ENCODE measurements at regions not wholly inside any gene's neighbourhood (a gene's known extent, or its start where the extent isn't known, plus 50 kb on each side); places are given as distances from the start of the nearest gene placed in this dataset.
"Not testable (repeated sequence)": the region's sequence is repeated elsewhere in the genome, so short reads cannot be mapped to it uniquely, and the experiment has no call there.

GRCh38 chr10:128178302-128178958 lies 52.2 kb upstream of the MKI67 start:
- no peak for FAIRE-seq

- no peak for FAIRE-seq
Observed at GRCh38 chr10:128180843-128181242, 54.6 kb upstream of the MKI67 start.

- FAIRE-seq, result no peak
Observed at GRCh38 chr10:128185627-128186026, 59.4 kb upstream of the MKI67 start.

- FAIRE-seq, result no peak
Observed at GRCh38 chr10:128186959-128187787, 61.0 kb upstream of the MKI67 start.

- no peak for FAIRE-seq
Observed at GRCh38 chr10:128187788-128188185, 61.6 kb upstream of the MKI67 start.

DNA sequence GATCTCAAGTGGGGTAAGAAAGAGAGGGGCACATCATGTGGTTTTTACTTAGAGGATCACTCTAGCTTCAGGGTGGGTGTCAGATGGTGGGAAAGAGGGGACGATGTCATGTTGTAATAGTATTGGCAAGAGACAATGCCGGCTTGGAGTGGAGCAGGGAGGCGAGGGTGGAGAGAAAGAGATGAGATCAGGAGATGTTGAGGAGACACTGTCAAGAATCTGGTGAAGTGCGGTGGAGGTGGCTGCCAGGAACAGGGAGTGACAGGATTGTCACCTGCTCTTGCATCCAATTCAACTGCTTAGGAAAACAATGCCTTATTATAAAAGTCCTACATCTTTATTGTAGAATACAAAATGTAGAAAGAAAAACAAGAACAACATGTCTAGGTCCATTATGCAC lies 63.0 kb upstream of the MKI67 start:
- no peak for FAIRE-seq

- no peak for FAIRE-seq
Observed at GRCh38 chr10:128191847-128192246, 65.6 kb upstream of the MKI67 start.

DNA sequence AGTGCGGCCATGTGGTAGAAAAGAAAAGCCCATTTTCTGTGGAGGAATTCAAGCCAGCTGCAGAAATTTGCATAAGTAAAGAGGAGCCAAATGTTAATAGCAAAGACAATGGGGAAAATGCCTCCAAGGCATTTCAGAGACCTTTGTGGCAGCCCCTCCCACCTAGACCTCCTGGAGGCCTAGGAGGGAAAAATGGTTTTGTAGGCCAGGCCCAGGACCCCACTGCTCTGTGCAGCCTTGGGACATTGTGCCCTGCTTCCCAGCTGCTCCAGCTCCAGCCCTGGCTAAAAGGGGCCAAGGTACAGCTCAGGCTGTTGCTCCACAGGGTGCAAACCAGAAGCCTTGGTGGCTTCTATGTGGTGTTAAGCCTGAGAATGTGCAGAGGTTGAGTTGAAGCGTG lies 75.6 kb upstream of the MKI67 start:
- FAIRE-seq, result not testable (repeated sequence)

- no peak for FAIRE-seq
Observed at GRCh38 chr10:128203028-128203427, 76.8 kb upstream of the MKI67 start.

DNA sequence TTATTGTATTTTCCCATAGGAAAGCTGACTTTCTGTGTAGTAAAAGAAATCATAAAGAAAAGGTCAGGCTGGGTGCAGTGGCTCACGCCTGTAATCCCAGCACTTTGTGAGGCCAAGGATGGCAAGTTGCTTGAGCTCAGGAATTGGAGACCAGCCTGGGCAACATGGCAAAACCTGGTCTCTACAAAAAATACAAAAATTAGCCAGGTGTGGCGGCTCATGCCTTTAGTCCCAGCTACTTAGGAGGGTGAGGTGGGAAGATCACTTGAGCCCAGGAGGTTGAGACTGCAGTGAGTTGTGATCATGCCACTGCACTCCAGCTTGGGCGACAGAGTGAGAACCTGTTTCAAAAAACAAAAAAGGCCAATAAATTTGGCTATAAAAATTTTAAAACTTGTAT lies 79.4 kb upstream of the MKI67 start:
- not testable (repeated sequence) for FAIRE-seq

GRCh38 chr10:128206676-128207075 lies 80.5 kb upstream of the MKI67 start:
- no peak for FAIRE-seq

- no peak for FAIRE-seq
Observed at GRCh38 chr10:128209862-128210214, 83.6 kb upstream of the MKI67 start.

DNA sequence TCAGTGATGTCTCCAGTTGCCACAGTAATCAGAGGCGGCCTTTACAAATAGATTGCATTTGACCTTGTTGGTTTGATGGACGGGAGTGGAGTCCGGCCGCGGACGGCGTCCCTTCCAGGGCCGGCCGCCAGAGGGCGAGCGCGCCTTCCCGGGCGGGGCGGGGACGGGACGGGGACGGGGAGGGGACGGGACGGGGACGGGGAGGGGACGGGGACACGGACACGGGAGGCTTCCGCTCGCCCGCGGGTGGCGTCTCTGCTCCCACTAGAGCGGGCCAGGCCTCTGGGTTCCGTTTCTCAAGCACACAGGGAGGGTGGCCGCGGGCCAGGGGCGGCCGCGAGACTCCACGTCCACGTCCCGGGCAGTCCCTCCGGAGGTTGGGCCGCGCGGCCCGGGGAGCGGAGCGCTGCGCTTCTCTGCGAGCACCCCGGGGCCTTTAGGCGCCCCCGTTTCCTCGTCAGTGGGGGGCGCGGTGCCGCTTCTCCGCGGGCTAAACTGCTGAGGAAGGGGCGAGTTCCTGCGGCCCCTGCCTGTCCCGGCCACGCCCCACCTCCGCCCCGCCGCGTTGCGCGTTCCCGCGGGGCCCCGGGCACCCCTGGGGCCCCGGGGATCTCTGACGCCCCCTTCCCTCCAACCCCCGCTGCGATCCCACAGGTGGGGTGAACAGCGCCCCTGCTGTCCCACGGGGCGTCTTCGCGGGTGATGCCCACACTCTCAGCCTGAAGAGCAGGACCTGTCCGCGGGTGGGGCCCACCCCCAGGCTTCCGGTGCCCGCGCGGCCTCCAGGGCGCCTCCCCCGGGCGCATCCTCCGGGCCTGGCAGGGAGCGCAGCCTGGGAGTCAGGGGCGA lies 84.2 kb upstream of the MKI67 start:
- no peak for FAIRE-seq

DNA sequence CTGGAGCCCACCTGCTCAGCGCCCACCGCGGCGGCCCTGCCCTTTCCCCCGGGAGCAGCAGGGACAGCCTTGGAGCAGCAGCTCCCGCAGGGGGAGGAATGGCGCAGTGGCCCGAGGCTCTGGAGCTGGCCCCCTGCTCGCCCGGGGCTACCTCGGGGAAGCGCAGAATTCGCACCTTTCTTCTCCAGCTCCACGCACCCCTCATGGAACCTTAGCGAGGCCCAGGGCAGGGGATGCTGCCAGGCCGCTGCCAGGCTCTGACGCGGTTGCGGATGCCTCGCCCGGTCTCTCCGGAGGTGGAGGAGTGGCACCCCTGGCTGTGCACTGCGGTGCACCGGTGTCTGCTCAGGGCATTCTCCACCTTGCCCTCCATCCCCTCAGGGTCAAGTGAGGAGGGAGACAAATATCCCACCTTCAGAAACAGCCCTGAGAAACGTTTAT lies 84.9 kb upstream of the MKI67 start:
- FAIRE-seq, result no peak

DNA sequence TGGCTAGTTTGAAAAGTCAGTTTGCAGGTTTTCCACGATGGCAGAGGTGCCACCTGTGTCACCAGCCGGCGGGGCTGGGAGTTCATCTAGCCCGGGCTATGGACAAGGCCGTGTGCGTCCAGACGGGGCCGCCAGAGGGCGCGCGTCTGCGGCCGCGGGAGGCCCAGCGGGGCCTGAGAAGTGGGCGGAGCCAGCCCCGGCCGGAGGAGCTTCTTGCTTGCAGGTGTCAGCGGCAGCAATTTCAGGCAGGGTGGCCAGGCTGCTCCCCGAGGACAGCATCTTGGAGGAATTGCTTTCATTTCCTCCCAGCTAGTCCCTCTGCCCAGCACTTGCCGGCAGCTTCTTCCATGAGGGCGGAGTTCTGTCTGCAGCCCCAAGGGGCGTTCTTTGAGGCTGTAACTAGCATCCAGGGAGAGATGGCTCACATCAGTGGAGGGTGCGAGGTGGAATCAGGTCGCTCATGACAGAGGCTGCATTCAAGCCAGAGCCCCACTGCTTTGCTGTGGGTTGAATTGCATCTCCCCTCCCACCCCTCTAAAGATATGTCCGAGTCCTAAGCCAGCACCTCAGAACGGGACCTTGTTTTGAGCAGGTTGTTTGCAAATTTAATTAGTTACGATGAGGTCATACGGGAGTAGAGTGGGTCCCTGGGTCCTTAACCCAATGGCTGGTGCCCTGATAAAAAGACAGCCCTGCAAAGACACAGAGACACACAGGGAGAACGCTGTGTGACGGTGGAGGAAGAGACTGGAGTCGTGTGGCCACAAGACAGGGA lies 85.9 kb upstream of the MKI67 start:
- no peak for FAIRE-seq

DNA sequence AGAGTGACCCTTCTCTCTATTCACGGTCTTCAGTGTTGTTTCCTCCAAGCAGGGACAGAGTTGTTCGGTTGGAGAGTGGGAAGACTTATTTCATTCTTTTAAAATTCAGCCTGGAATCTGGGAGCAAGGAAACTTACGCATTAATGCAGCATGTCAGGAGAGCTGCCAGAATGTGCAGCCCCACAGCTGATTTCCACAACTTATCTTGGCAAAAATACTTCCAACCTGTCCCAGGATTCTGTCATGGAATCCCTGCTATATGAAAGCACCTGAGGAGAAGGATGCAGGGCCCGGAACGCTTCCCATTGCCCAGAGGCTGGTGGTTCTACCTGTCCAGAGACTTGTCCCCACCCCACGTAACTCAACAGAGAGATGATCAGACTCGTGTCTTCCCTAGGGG lies 86.9 kb upstream of the MKI67 start:
- FAIRE-seq, result no peak

- no peak for FAIRE-seq
Observed at GRCh38 chr10:128215733-128216132, 89.5 kb upstream of the MKI67 start.

- no peak for FAIRE-seq
Observed at GRCh38 chr10:128217136-128217535, 90.9 kb upstream of the MKI67 start.

DNA sequence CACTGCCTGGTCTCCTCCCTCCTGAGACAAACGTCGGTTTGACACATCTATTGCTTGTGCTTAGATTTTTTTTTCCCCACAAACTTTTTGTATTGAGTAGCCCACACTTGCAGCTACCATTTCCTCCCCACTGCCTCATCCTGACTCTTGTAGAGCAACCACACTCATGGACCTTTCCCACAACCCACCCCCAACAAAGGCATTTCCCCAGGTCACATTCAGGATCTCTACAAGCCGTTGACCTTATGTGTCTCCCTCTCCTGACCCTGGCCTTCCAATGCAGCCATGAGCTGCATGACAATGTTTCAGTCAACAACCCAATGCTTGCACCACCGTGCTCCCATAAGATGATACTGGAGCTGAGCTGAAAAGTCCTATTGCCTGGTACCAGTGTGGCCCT lies 91.9 kb upstream of the MKI67 start:
- no peak for FAIRE-seq

- FAIRE-seq, result no peak
Observed at GRCh38 chr10:128219295-128219694, 93.1 kb upstream of the MKI67 start.

GRCh38 chr10:128220021-128220420 lies 93.8 kb upstream of the MKI67 start:
- FAIRE-seq, result no peak

DNA sequence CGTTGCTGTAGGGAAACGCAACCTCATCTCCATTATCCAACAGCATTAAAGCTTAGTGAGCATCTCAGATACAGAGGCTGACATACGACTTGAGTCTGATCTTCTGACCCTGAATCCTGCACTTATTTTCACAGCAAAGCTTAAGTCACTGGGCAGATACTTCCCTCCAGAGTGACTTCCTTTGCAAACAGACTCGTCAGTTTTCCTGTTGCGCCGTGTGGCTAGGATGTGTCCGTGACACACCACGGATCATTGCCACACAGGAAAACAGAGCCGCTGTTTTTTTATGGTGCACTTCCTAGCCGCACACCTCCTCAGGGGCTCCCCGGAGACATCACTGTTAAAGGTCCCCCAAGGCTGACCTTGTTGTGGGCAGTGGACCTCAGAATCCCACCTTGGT lies 94.9 kb upstream of the MKI67 start:
- no peak for FAIRE-seq

DNA sequence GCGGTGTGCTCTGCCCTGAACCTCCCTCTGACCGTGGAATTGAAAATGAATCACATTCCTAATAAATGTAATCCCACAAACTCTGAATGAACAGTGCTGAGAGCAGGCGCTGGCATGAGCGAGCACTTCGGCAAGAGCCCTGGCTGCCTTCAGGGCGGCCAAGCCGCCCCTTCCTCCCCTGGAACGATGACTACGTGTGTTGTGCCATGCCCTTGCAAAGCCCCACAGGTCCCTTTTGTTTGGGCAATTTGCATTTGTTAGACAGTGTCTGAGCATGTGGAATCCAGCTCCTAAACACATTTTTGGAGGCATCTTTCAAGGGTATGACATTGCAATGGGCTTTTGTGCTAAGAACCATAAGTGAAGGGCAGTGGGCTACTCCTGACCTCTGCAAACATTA lies 95.6 kb upstream of the MKI67 start:
- FAIRE-seq, result no peak
